ENCODE measurements at regions not wholly inside any gene's neighbourhood (a gene's known extent, or its start where the extent isn't known, plus 50 kb on each side); places are given as distances from the start of the nearest gene placed in this dataset.

- H3K4me1 ChIP-seq (ENCODE audit: insufficient read depth, low read length): no peaks in the 10 kb centered on the region
- H2AFZ ChIP-seq (ENCODE audit: low read depth, low read length): no peak overlapping the region
- no peak overlapping the region for H3K4me2 ChIP-seq (ENCODE audit: insufficient read depth, low read length)
- no peak for TF ChIP-seq EZH2 (IDR thresholded peaks at IDR 0.05; ENCODE audit: borderline replicate concordance, low read depth, low read length, severe bottlenecking)
- no peak for TF ChIP-seq CTCF (IDR thresholded peaks at IDR 0.05; ENCODE audit: borderline replicate concordance, extremely low read depth, low read length, poor library complexity, severe bottlenecking)
- no peak for ATAC-seq (ENCODE audit: insufficient read depth, low read depth)
- H3K27me3 ChIP-seq (ENCODE audit: insufficient read depth, low read length, poor library complexity): peaks cover 3% of the 10 kb centered on the region
- H3K9ac ChIP-seq (ENCODE audit: low read depth, low read length): no peak overlapping the region
- no peaks in the 10 kb centered on the region for H3K9me3 ChIP-seq (ENCODE audit: insufficient read depth, low read length, severe bottlenecking)
- no peak overlapping the region for H3K27ac ChIP-seq (ENCODE audit: low read length)
- no peaks in the 10 kb centered on the region for H4K20me1 ChIP-seq (ENCODE audit: insufficient read depth, low read length)
- no peaks in the 10 kb centered on the region for H3K36me3 ChIP-seq (ENCODE audit: insufficient read depth, low read length)
- no peak overlapping the region for H3K4me3 ChIP-seq (ENCODE audit: low read depth in 1 of 2, low read length in 2 of 2)
- no peaks in the 10 kb centered on the region for H3K79me2 ChIP-seq (ENCODE audit: insufficient read depth, low read length)
- DNase-seq: no peak
These were observed 53.2 kb downstream of the EEF1B2 start for GRCh38 chr2:206212673-206213513.

- H3K9ac ChIP-seq (ENCODE audit: low read depth, low read length): no peak overlapping the region
- no peaks in the 10 kb centered on the region for H3K79me2 ChIP-seq (ENCODE audit: insufficient read depth, low read length)
- ATAC-seq (ENCODE audit: insufficient read depth, low read depth) (no peak), DNase-seq (no peak)
- no peak overlapping the region for H3K4me2 ChIP-seq (ENCODE audit: insufficient read depth, low read length)
- H3K9me3 ChIP-seq (ENCODE audit: insufficient read depth, low read length, severe bottlenecking): no peaks in the 10 kb centered on the region
- H2AFZ ChIP-seq (ENCODE audit: low read depth, low read length): no peak overlapping the region
- H3K4me1 ChIP-seq (ENCODE audit: insufficient read depth, low read length): no peaks in the 10 kb centered on the region
- no peaks in the 10 kb centered on the region for H3K36me3 ChIP-seq (ENCODE audit: insufficient read depth, low read length)
- no peak overlapping the region for H3K4me3 ChIP-seq (ENCODE audit: low read depth in 1 of 2, low read length in 2 of 2)
- H4K20me1 ChIP-seq (ENCODE audit: insufficient read depth, low read length): no peaks in the 10 kb centered on the region
- H3K27me3 ChIP-seq (ENCODE audit: insufficient read depth, low read length, poor library complexity): peaks cover 3% of the 10 kb centered on the region
- no peak overlapping the region for H3K27ac ChIP-seq (ENCODE audit: low read length)
- no peak for TF ChIP-seq CTCF (IDR thresholded peaks at IDR 0.05; ENCODE audit: borderline replicate concordance, extremely low read depth, low read length, poor library complexity, severe bottlenecking)
- no peak for TF ChIP-seq EZH2 (IDR thresholded peaks at IDR 0.05; ENCODE audit: borderline replicate concordance, low read depth, low read length, severe bottlenecking)
These were observed 53.8 kb downstream of the EEF1B2 start for GRCh38 chr2:206213514-206213845.

GRCh38 chr2:206217166-206217565 lies 57.3 kb upstream of the ZDBF2 start:
- Histone ChIP-seq H3K79me2 (ENCODE audit: insufficient read depth, low read length) (no peaks in the 10 kb centered on the region), H3K4me1 (ENCODE audit: insufficient read depth, low read length) (no peaks in the 10 kb centered on the region), H2AFZ (ENCODE audit: low read depth, low read length) (no peak overlapping the region), H3K9ac (ENCODE audit: low read depth, low read length) (no peak overlapping the region), H3K36me3 (ENCODE audit: insufficient read depth, low read length) (no peaks in the 10 kb centered on the region), H3K27ac (ENCODE audit: low read length) (no peak overlapping the region), H4K20me1 (ENCODE audit: insufficient read depth, low read length) (no peaks in the 10 kb centered on the region), H3K4me2 (ENCODE audit: insufficient read depth, low read length) (no peak overlapping the region), H3K4me3 (ENCODE audit: low read depth in 1 of 2, low read length in 2 of 2) (no peak overlapping the region), H3K9me3 (ENCODE audit: insufficient read depth, low read length, severe bottlenecking) (no peaks in the 10 kb centered on the region), H3K27me3 (ENCODE audit: insufficient read depth, low read length, poor library complexity) (peaks cover 3% of the 10 kb centered on the region)
- TF ChIP-seq EZH2 (IDR thresholded peaks at IDR 0.05; ENCODE audit: borderline replicate concordance, low read depth, low read length, severe bottlenecking): no peak
- no peak for TF ChIP-seq CTCF (IDR thresholded peaks at IDR 0.05; ENCODE audit: borderline replicate concordance, extremely low read depth, low read length, poor library complexity, severe bottlenecking)
- no peak for ATAC-seq (ENCODE audit: insufficient read depth, low read depth)
- DNase-seq: no peak

All from DND-41 (cell line).